Tongue (tissue), 1 donor: ENCODE measurements at regions not wholly inside any gene's neighbourhood (a gene's known extent, or its start where the extent isn't known, plus 50 kb on each side); places are given as distances from the start of the nearest gene placed in this dataset.
"Not testable (repeated sequence)": the region's sequence is repeated elsewhere in the genome, so short reads cannot be mapped to it uniquely, and the experiment has no call there.

ENCODE experiments used
- DNase-seq: peaks from one replicate; pipeline ENCODE4 v3.0.0-alpha.2; 2015

GRCh38 chr4:122100508-122100907, 51.6 kb upstream of the BLTP1 start:
- no peak for DNase-seq

- no peak for DNase-seq
Measured at GRCh38 chr4:122099896-122100295, 52.2 kb upstream of the BLTP1 start.

GRCh38 chr4:122091836-122092405, 60.2 kb upstream of the BLTP1 start:
- no peak for DNase-seq

GRCh38 chr4:122091397-122091796, 60.7 kb upstream of the BLTP1 start:
- DNase-seq: no peak

- no peak for DNase-seq
Measured at GRCh38 chr4:122090989-122091388, 61.1 kb upstream of the BLTP1 start.

- DNase-seq: no peak
Measured at GRCh38 chr4:122086338-122087065, 65.6 kb upstream of the BLTP1 start.

GRCh38 chr4:122083989-122084388, 68.1 kb upstream of the BLTP1 start:
- no peak for DNase-seq

- DNase-seq: no peak
Measured at GRCh38 chr4:122083351-122083750, 68.8 kb upstream of the BLTP1 start.

GRCh38 chr4:122082661-122083060, 69.5 kb upstream of the BLTP1 start:
- no peak for DNase-seq

- DNase-seq: not testable (repeated sequence)
Measured at GRCh38 chr4:122077653-122078052, 74.5 kb upstream of the BLTP1 start.

GRCh38 chr4:122076835-122077234, 75.3 kb upstream of the BLTP1 start:
- DNase-seq: peak; percentile 15

- DNase-seq: no peak
Measured at GRCh38 chr4:122073615-122074014, 78.5 kb upstream of the BLTP1 start.

- no peak for DNase-seq
Measured at GRCh38 chr4:122065915-122066314, 86.2 kb upstream of the BLTP1 start.

GRCh38 chr4:122065149-122065548, 87.0 kb upstream of the BLTP1 start:
- DNase-seq: no peak

- no peak for DNase-seq
Measured at GRCh38 chr4:122053186-122053585, 98.9 kb upstream of the BLTP1 start.

GRCh38 chr4:122052677-122053076, 99.5 kb upstream of the BLTP1 start:
- no peak for DNase-seq

GRCh38 chr4:122050841-122051240, 99.0 kb upstream of the TRPC3 start:
- no peak for DNase-seq

GRCh38 chr4:122047456-122048425, 95.9 kb upstream of the TRPC3 start:
- DNase-seq: no peak

GRCh38 chr4:122046255-122046654, 94.4 kb upstream of the TRPC3 start:
- no peak for DNase-seq

GRCh38 chr4:122045533-122045932, 93.7 kb upstream of the TRPC3 start:
- peak; percentile 83 for DNase-seq

GRCh38 chr4:122044501-122044900, 92.6 kb upstream of the TRPC3 start:
- DNase-seq: no peak

GRCh38 chr4:122041312-122041711, 89.5 kb upstream of the TRPC3 start:
- DNase-seq: no peak

- no peak for DNase-seq
Measured at GRCh38 chr4:122038896-122039295, 87.0 kb upstream of the TRPC3 start.
